A673 (cell line): ENCODE measurements at regions not wholly inside any gene's neighbourhood (a gene's known extent, or its start where the extent isn't known, plus 50 kb on each side); places are given as distances from the start of the nearest gene placed in this dataset.

ENCODE experiments used
- CTCF ChIP-seq: fragments of 300-800, 200-600 bp; sonication (generic); conservative IDR thresholded peaks from 2 replicates; pipeline ENCODE4 v1.5.1; 2017; ENCODE audit warnings: low read depth, mild to moderate bottlenecking, antibody characterized with exemption, low read length, moderate library complexity, mixed read lengths
- EZH2 ChIP-seq: fragments of 200-600 bp; sonication (generic); IDR thresholded peaks from 2 replicates; pipeline ENCODE4 v1.6.1; 2017; ENCODE audit warnings: borderline replicate concordance, low read depth, mild to moderate bottlenecking, mixed read lengths, antibody characterized with exemption, low read length; ENCODE audit not compliant: poor library complexity, severe bottlenecking

GRCh38 chr18:6661692-6662415, 67.7 kb upstream of the ARHGAP28 start:
- TF ChIP-seq CTCF, result no peak
- no peak for TF ChIP-seq EZH2
